ENCODE measurements at regions not wholly inside any gene's neighbourhood (a gene's known extent, or its start where the extent isn't known, plus 50 kb on each side); places are given as distances from the start of the nearest gene placed in this dataset.

GRCh38 chr10:100656454-100656853, 88.9 kb upstream of the PAX2 start (continued):
- no peak for TF ChIP-seq ZNF597 (CRISPR knock-in tag; IDR thresholded peaks at IDR 0.05)
- TF ChIP-seq ZNF256 (CRISPR knock-in tag; conservative IDR thresholded peaks at IDR 0.05), result no peak
- TF ChIP-seq ZBTB21 (CRISPR knock-in tag; IDR thresholded peaks at IDR 0.05), result no peak

GRCh38 chr10:100658269-100658668, 87.1 kb upstream of the PAX2 start:
- CTCF ChIA-PET (ENCODE audit: low intra/inter-chr PET ratio, low total read pairs), result no interaction called here
- H3K27ac ChIP-seq (ENCODE audit: extremely low read length, insufficient read depth, low read length), result no peak overlapping the region
- FAIRE-seq (no peak), DNase-seq (ENCODE audit: low spot score) (no peak), ATAC-seq (no peak)
- TF ChIP-seq NR2F6 (IDR thresholded peaks at IDR 0.05) (no peak), NR2F6 (CRISPR knock-in tag; IDR thresholded peaks at IDR 0.05) (no peak)
- H3K36me3 ChIP-seq (replicated peaks in 1 of 2; ENCODE audit: control insufficient read depth in 1 of 2, insufficient read depth in 2 of 2, low read length in 2 of 2), result no peaks in the 10 kb centered on the region
- H3K79me2 ChIP-seq (ENCODE audit: insufficient read depth, low read length), result no peaks in the 10 kb centered on the region
- H3K27me3 ChIP-seq (ENCODE audit: control insufficient read depth in 1 of 2, insufficient read depth in 2 of 2, low read length in 2 of 2), result peaks cover 8 to 77% of the 10 kb centered on the region in 2 experiments
- intact Hi-C loops (cut with micrococcal nuclease; ENCODE audit: unreplicated experiment) (no loop called here), in situ Hi-C loops (cut with HindIII; ENCODE audit: extremely low pct_ligation_motif_present, low pct_unique_long_range_greater_than_20kb) (no loop called here)
- WGBS (ENCODE audit: low lambda C conversion rate), result 6% methylated on average over 1 of the region's 1 CpG
- no TSS peak for BruUV-seq (replicated peaks)
- POLR2A ChIA-PET, result no interaction called here
- no peak overlapping the region for H3K4me2 ChIP-seq (ENCODE audit: low read depth, low read length)
- H3K9me3 ChIP-seq (ENCODE audit: low read length), result no peaks in the 10 kb centered on the region
- no peak overlapping the region for H2AFZ ChIP-seq (ENCODE audit: low read length)
- no peak overlapping the region for H3K4me3 ChIP-seq (replicated peaks in 1 of 3; ENCODE audit: insufficient read depth in 1 of 3, low read depth in 2 of 3, low read length in 3 of 3)
- no peak overlapping the region for H3K9ac ChIP-seq (ENCODE audit: insufficient read depth, low read depth, low read length)
- peaks cover 20% of the 10 kb centered on the region; the same call in 1 of the 2 replicates for H3K4me1 ChIP-seq (ENCODE audit: insufficient read depth, low read length)
- no peaks in the 10 kb centered on the region for H4K20me1 ChIP-seq (ENCODE audit: insufficient read depth, low read length)

- Histone ChIP-seq H3K79me2 (ENCODE audit: insufficient read depth, low read length) (no peaks in the 10 kb centered on the region), H3K9ac (ENCODE audit: insufficient read depth, low read depth, low read length) (no peak overlapping the region), H3K36me3 (replicated peaks in 1 of 2; ENCODE audit: control insufficient read depth in 1 of 2, insufficient read depth in 2 of 2, low read length in 2 of 2) (no peaks in the 10 kb centered on the region), H3K9me3 (ENCODE audit: low read length) (no peaks in the 10 kb centered on the region), H3K27me3 (ENCODE audit: control insufficient read depth in 1 of 2, insufficient read depth in 2 of 2, low read length in 2 of 2) (peaks cover 6 to 65% of the 10 kb centered on the region in 2 experiments), H2AFZ (ENCODE audit: low read length) (no peak overlapping the region), H3K4me1 (ENCODE audit: insufficient read depth, low read length) (peaks cover 16% of the 10 kb centered on the region; the same call in 1 of the 2 replicates), H4K20me1 (ENCODE audit: insufficient read depth, low read length) (no peaks in the 10 kb centered on the region), H3K4me3 (replicated peaks in 1 of 3; ENCODE audit: insufficient read depth in 1 of 3, low read depth in 2 of 3, low read length in 3 of 3) (no peak overlapping the region), H3K4me2 (ENCODE audit: low read depth, low read length) (no peak overlapping the region), H3K27ac (ENCODE audit: extremely low read length, insufficient read depth, low read length) (no peak overlapping the region)
- 57% methylated on average over 45 of the region's 50 CpGs for WGBS (ENCODE audit: low lambda C conversion rate)
- ChIA-PET POLR2A (no interaction called here), CTCF (ENCODE audit: low intra/inter-chr PET ratio, low total read pairs) (no interaction called here)
- no TSS peak for BruUV-seq (replicated peaks)
- no peak for DNase-seq (ENCODE audit: low spot score)
- in situ Hi-C loops (cut with HindIII; ENCODE audit: extremely low pct_ligation_motif_present, low pct_unique_long_range_greater_than_20kb) (no loop called here), intact Hi-C loops (cut with micrococcal nuclease; ENCODE audit: unreplicated experiment) (no loop called here)
- ATAC-seq, result no peak
- FAIRE-seq, result no peak
- TF ChIP-seq GATAD1 (CRISPR knock-in tag; IDR thresholded peaks at IDR 0.05) (no peak), TFE3 (CRISPR knock-in tag; IDR thresholded peaks at IDR 0.05) (no peak), MIER2 (CRISPR knock-in tag; IDR thresholded peaks at IDR 0.05) (no peak), ZBTB4 (CRISPR knock-in tag; IDR thresholded peaks at IDR 0.05; ENCODE audit: borderline replicate concordance) (no peak), ZNF362 (CRISPR knock-in tag; IDR thresholded peaks at IDR 0.05; ENCODE audit: borderline replicate concordance) (no peak)
These were observed 85.9 kb upstream of the PAX2 start for GRCh38 chr10:100659361-100660098.

All from HepG2 (cell line).